Fibroblast of lung (primary cell): ENCODE measurements at regions not wholly inside any gene's neighbourhood (a gene's known extent, or its start where the extent isn't known, plus 50 kb on each side); places are given as distances from the start of the nearest gene placed in this dataset.

Source experiments
- DNase-seq, 2 donors: peaks; one replicate each; pipeline versions ENCODE4 v3.0.0 to v3.0.0-alpha.2; 2010; ENCODE audit warnings: low read depth in 2 of 2
- H2AFZ ChIP-seq: 2 replicates; pipeline ENCODE4 v1.5.1; 2012; ENCODE audit warnings: low read length, control low read depth, inconsistent platforms
- H3K27ac ChIP-seq: 2 replicates; pipeline ENCODE4 v1.5.1; 2011; ENCODE audit warnings: low read length, control low read depth; ENCODE audit not compliant: insufficient read depth
- H3K27me3 ChIP-seq: 2 replicates; pipeline ENCODE4 v1.5.1; 2011; ENCODE audit warnings: mild to moderate bottlenecking, low read length; ENCODE audit not compliant: control insufficient read depth, insufficient read depth
- H3K36me3 ChIP-seq: 2 replicates; pipeline ENCODE4 v1.5.1; 2011; ENCODE audit warnings: low read length; ENCODE audit not compliant: control insufficient read depth, insufficient read depth
- H3K4me1 ChIP-seq: 2 replicates; pipeline ENCODE4 v1.5.1; 2011; ENCODE audit warnings: low read length; ENCODE audit not compliant: control insufficient read depth, insufficient read depth; ENCODE audit errors: extremely low read depth
- H3K4me2 ChIP-seq: 2 replicates; pipeline ENCODE4 v1.5.1; 2011; ENCODE audit warnings: low read length, control low read depth; ENCODE audit not compliant: insufficient read depth; ENCODE audit errors: extremely low read depth
- H3K4me3 ChIP-seq, 4 experiments: fragments of 200-600 bp in 1 of 4; sonication (generic) in 1 of 4; replicated peaks in 1 of 4; 2 replicates each; pipeline ENCODE4 v1.5.1; 2011 to 2016; ENCODE audit warnings: low read length in 4 of 4, low read depth in 3 of 4, mild to moderate bottlenecking in 3 of 4, control low read depth in 2 of 4, inconsistent platforms in 1 of 4, mixed read lengths in 1 of 4; ENCODE audit not compliant: insufficient read depth in 1 of 4; ENCODE audit errors: control extremely low read depth in 1 of 4
- H3K79me2 ChIP-seq: 2 replicates; pipeline ENCODE4 v1.5.1; 2012; ENCODE audit warnings: mild to moderate bottlenecking, low read length, inconsistent platforms; ENCODE audit not compliant: control insufficient read depth, insufficient read depth
- H3K9ac ChIP-seq: 2 replicates; pipeline ENCODE4 v1.5.1; 2011; ENCODE audit warnings: mild to moderate bottlenecking, low read length, control low read depth; ENCODE audit not compliant: insufficient read depth
- H3K9me3 ChIP-seq: 2 replicates; pipeline ENCODE4 v1.5.1; 2012; ENCODE audit warnings: low read depth, low read length; ENCODE audit not compliant: control insufficient read depth, insufficient read depth
- H4K20me1 ChIP-seq: 2 replicates; pipeline ENCODE4 v1.5.1; 2011; ENCODE audit warnings: low read length; ENCODE audit not compliant: control insufficient read depth, insufficient read depth; ENCODE audit errors: extremely low read depth
- CTCF ChIP-seq, 2 donors: IDR thresholded peaks in 1 of 2; conservative IDR thresholded peaks in 1 of 2; 1 replicate in 1 of 2; 2 replicates in 1 of 2; pipeline ENCODE4 v1.5.1; 2011 to 2012; ENCODE audit warnings: low read length in 2 of 2, control low read depth in 1 of 2, inconsistent platforms in 1 of 2, low read depth in 1 of 2, mild to moderate bottlenecking in 1 of 2
- EZH2 ChIP-seq: IDR thresholded peaks from 2 replicates; pipeline ENCODE4 v1.5.1; 2012; ENCODE audit warnings: low read length, control low read depth, mild to moderate bottlenecking; ENCODE audit errors: missing control alignments

- H3K27ac ChIP-seq = no peak overlapping the region
- no peaks in the 10 kb centered on the region for H3K9me3 ChIP-seq
- no peak overlapping the region for H3K4me2 ChIP-seq
- no peaks in the 10 kb centered on the region for H4K20me1 ChIP-seq
- H3K79me2 ChIP-seq = no peaks in the 10 kb centered on the region
- no peak overlapping the region for H3K4me3 ChIP-seq
- H3K9ac ChIP-seq = no peak overlapping the region
- TF ChIP-seq EZH2 = no peak
- TF ChIP-seq CTCF (conservative IDR thresholded peaks at IDR 0.05 in 1 of 2, IDR thresholded peaks at IDR 0.05 in 1 of 2; ENCODE audit: low read depth in 1 of 2, low read length in 2 of 2) = no peak
- H3K27me3 ChIP-seq = no peaks in the 10 kb centered on the region
- no peak for DNase-seq
- H2AFZ ChIP-seq = no peak overlapping the region
- no peaks in the 10 kb centered on the region for H3K36me3 ChIP-seq
- H3K4me1 ChIP-seq = no peaks in the 10 kb centered on the region
These were observed 242.7 kb downstream of the PPP1R2C start for GRCh38 chrX:42535233-42535632.

GRCh38 chrX:42533761-42534160, 244.2 kb downstream of the PPP1R2C start:
- H4K20me1 ChIP-seq = no peaks in the 10 kb centered on the region
- H3K9me3 ChIP-seq = no peaks in the 10 kb centered on the region
- H3K4me2 ChIP-seq = no peak overlapping the region
- no peaks in the 10 kb centered on the region for H3K79me2 ChIP-seq
- no peak overlapping the region for H3K4me3 ChIP-seq
- DNase-seq = no peak
- H3K27me3 ChIP-seq = no peaks in the 10 kb centered on the region
- no peaks in the 10 kb centered on the region for H3K4me1 ChIP-seq
- no peak overlapping the region for H3K9ac ChIP-seq
- TF ChIP-seq EZH2 (no peak), CTCF (conservative IDR thresholded peaks at IDR 0.05 in 1 of 2, IDR thresholded peaks at IDR 0.05 in 1 of 2; ENCODE audit: low read depth in 1 of 2, low read length in 2 of 2) (no peak)
- no peak overlapping the region for H3K27ac ChIP-seq
- no peaks in the 10 kb centered on the region for H3K36me3 ChIP-seq
- no peak overlapping the region for H2AFZ ChIP-seq

GRCh38 chrX:42531441-42531840, 246.5 kb downstream of the PPP1R2C start:
- Histone ChIP-seq H2AFZ (no peak overlapping the region), H3K36me3 (no peaks in the 10 kb centered on the region), H3K4me3 (no peak overlapping the region), H3K4me2 (no peak overlapping the region), H3K9ac (no peak overlapping the region), H3K27ac (no peak overlapping the region), H3K27me3 (no peaks in the 10 kb centered on the region), H4K20me1 (no peaks in the 10 kb centered on the region), H3K4me1 (no peaks in the 10 kb centered on the region), H3K79me2 (no peaks in the 10 kb centered on the region), H3K9me3 (no peaks in the 10 kb centered on the region)
- DNase-seq = no peak
- TF ChIP-seq EZH2 (no peak), CTCF (conservative IDR thresholded peaks at IDR 0.05 in 1 of 2, IDR thresholded peaks at IDR 0.05 in 1 of 2; ENCODE audit: low read depth in 1 of 2, low read length in 2 of 2) (no peak)
